ENCODE measurements at regions not wholly inside any gene's neighbourhood (a gene's known extent, or its start where the extent isn't known, plus 50 kb on each side); places are given as distances from the start of the nearest gene placed in this dataset.

- peak; percentile 80 for DNase-seq
Measured at GRCh38 chr4:41360214-41360920, 103.6 kb downstream of the UCHL1 start.

DNA sequence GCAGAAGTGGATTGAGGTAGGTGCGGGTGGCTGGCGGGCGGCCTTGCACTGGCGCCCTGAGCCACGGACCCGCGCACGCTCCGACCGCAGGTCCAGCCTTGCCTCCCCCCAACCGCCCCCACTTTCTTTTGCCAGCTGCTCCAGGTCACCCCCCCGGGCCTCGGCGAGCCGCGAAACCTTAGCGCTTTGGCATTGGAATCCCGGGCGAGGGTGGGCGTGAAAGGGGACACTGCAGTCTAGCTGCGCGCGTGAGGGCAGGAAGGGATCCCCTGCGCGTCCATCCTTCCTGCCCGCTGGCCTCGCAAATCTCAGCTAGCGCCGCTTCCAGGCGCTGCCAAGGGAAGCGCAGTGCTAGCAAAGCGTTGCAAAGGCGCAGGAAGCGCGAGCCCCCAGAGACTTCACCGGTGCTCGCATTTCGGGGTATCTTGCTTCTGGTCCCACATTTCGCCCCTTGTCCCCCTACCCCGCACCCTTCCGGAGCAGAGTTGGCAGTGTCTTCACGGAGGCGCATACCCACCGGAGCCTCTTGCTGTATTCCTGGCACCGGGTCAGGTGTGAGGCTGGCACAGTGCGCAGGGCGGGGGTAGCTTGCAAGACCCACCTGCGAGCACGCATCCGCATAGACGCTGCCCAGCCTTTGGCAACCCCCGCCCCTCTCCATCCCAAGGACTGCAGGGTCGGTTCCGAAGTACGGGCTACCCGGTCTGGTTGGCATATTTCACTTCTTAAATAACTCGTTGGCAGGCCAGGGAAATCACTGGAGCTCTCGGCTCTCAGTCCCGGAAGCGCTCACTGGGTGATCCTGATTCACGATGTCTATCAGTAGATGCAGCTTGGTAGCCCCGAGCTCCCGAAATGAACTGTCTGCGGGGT lies 104.4 kb downstream of the UCHL1 start:
- DNase-seq, result peak; percentile 55

DNA sequence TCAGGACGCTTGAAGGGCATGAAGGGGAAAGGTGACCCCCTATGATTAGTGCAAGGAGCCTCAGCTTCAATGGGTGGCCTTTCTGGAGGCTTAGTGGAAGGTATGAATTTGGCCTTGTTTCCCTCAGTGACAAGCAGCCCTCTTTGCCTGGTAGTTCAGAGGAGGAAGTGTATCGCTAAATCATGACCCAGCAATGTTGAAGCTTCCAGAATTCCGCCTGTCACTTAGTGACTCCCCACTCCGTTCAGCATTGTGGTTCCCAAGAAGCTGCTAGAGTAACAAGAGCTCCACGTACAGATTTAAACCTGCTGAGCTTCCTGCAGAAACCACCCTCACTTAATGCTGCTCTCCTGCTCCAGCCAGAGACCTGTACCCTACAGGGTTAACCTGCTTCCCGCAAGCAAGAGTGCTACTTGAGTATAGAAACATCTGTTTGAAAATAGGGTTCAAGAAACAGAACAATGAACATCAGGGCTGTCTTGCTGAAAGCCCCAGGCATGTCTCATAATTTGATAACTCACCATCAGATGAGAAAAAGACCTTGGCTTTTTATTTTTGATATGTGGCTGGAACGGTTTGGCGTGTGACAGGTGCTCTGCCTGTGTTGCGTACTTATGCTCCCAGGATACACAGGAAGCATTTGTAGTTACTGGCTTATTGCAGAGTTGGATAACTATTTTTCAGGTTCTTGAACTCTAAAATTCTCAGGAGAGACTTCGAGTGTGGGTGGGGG lies 105.2 kb downstream of the UCHL1 start:
- DNase-seq, result peak; percentile 64

DNA sequence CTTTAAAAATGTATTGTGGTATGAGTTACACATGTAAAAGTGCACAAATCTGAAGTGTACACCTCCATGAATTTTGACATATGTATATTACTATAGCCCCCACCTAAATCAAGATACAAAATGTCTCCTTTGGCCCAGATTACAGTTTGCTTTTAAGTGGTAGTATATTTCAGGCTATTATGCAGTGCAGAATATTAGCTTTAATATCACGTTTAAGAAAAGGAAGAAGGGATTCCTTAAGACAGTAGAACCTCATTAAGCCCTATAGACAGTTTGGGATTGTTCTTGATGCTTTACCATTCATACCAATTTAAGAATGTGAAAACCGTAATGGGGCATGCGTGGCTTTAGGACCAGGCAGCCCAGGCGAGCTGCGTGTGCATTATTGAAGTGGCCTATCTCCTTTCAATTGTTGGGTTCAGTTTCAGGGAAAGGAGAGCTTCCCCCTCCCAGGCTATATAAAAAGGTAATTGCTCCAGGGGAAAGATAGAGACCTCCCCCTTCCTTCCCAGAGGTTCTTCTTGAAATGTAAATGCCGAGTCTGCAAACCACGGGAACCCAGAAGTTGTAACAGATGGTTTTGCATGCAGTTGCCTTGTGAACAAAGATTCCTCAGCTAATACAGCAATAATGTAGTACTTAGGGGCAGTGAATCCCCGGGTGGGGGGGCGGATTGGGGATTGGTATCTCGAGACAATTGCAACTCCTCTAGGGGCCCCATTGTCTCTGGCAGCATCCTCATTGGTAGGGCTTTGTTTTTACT lies 106.1 kb downstream of the UCHL1 start:
- peak; percentile 63 for DNase-seq

DNA sequence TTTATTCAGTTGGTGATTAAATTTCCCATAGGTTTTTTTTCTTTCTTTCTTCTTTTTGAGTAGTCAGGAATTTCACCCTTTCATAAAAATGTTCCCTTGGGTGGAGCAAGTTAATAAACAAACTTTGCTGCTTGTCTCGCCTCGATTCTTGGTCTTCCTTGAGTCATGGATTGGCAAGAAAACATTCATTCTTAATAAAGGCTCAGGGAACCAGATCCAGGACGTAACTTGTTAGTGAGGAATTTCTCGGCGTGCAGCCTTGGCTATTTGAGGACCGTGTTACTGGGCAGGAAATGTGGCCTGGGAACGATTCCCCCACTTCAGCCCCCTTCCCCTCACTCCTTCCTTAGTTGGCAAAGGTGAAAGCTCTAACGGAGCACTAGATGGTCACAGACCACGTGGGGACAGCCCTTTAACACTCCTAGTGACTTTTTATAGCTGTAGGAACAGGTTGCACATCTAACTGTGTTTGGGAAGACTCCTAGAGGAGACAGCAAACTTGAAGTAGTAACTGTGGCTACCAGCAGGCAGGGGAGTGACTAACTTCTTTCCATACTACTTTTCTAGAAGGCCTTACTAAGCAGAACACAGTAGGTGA lies 106.8 kb downstream of the UCHL1 start:
- no peak for DNase-seq

DNA sequence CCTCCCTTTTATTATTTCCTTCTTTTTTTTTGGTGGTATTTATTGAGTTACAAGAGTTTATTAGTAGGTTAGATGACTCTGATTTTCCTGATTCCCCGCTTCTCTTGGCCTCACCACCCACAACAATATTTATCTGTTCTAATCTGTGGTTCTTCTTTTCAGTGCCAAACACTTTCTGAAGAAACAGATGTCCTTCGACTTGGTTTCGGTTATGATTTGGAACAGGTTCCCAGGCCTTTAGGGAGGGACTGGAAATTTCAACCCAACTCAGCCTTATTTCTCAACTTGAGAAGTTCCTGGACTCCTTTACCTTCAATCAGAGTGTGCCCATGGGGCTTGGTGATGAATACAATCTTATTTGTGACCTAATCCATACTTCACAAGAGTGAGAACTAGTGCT lies 108.1 kb downstream of the UCHL1 start:
- no peak for DNase-seq

- DNase-seq, result no peak
Measured at GRCh38 chr4:41365681-41366080, 109.0 kb downstream of the UCHL1 start.

GRCh38 chr4:41366911-41367517 lies 110.3 kb downstream of the UCHL1 start:
- DNase-seq, result peak; percentile 5

- peak; percentile 6 for DNase-seq
Measured at GRCh38 chr4:41369680-41370079, 113.0 kb downstream of the UCHL1 start.

DNA sequence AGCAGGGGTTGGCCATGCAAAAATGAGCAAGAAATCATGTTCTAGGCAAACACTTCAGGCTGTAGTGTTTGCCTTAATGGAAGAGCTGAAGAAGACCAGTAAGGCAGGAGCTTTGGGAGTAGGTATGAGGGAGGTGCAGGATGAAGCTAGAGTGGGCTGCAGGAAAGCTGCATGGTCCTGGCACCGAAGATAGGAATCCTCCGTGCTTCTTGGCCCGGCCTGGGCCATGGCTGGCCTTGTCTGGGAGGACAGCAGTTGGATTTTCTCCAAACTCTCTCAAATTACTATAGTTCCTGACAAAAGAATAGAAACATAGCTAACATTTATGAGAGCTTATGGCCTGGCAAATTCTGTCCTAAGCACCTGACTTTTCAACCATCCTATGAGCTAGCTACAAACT lies 116.5 kb downstream of the UCHL1 start:
- DNase-seq, result no peak

DNA sequence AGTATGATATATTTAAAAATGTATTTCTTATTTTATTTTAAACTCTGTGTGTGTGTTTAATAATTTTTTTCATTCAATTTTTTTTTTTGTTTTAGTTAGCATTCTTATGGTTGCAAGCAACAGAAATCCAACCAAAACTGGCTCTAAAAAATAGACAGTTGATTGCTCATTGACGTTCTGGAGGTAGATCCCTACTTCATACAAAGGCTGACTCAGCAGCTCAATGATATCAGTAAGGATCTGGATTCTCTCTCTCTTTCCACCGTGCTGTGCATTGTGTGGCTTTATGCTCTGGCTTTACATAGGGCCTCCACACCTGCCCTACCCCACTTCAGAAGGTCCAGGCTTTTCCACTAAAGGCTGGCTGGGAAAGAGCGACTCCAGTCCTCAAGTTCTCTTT lies 117.8 kb downstream of the UCHL1 start:
- DNase-seq, result no peak

GRCh38 chr4:41375561-41375960 lies 118.8 kb downstream of the UCHL1 start:
- DNase-seq, result no peak

DNA sequence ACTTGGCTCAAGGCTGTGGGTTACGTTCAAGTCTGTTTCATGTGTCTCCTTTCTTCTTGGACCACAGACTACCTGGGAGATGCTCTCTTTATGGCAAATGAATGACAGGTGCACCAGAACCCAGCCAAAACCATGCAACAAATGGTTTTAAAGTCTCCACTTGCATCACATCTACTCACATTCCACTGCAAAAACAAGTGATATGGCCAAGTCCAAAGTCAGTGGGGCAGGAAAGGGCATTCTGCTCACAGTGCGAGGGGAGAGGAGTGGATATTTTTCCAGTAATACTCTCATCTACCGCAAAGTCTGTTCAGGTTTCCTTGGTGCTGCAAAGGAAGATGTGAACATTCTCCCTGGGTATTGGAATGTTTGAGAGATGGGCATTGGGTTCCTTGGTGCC lies 120.5 kb downstream of the UCHL1 start:
- DNase-seq, result no peak

DNA sequence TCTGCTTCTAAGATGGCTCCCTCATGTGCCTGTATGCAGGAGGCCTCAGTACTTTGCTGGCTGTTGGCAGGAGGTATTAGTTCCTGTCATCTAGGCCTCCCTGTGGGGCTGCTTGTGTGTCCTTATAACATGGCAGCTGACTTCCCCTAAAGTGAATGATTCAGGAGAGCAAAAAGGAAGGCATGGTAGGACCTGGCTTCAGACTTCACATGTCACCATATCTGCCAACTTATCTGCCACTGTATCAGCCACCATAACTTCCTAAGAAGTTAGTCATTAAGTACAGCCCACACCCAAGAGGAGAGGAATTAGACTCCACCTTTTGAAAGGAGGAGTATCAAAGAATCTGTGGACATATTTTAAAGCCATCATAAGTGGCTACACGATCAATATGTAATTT lies 122.5 kb downstream of the UCHL1 start:
- DNase-seq, result no peak

GRCh38 chr4:41380511-41381157 lies 123.9 kb downstream of the UCHL1 start:
- no peak for DNase-seq

DNA sequence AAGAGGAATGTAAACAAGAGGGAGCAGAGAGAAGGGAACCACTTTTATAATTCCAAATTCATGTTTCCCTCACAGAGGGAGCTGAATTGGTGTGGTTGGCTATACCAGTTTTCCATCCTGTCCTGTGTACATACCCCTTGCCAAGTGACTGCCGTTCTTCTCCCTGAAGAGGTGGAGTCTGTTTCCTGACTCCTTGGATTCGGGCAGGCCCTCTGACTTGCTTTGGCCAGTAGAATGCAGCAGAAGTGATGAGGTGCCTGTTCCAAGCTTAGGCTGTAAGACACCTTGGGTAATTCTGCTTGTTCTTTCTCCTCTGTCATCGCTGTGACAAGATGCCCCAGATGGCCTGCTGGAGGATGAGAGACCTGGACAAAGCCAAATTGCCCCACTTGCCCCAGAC lies 124.7 kb downstream of the UCHL1 start:
- no peak for DNase-seq

GRCh38 chr4:41384992-41385391 lies 128.3 kb downstream of the UCHL1 start:
- DNase-seq, result peak; percentile 17

DNA sequence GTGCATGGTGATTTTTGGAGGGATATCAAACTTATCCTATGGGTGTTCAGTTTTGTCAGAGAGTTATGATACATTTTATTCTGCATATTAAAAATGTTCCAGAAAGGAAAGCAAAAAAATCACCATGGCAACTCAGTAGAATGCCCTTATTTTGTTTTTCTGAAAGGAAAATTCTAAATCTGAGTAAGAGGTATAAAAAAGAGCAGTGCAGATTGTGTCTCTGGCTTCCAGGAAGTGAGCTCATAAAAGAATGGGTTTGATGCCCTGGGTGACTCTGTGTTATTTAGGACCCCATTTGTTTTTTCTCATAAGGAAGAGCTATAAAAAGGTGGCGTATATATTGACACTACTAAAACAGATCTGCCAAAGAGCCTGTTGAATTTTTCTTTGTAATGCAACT lies 128.8 kb downstream of the UCHL1 start:
- DNase-seq, result no peak

DNA sequence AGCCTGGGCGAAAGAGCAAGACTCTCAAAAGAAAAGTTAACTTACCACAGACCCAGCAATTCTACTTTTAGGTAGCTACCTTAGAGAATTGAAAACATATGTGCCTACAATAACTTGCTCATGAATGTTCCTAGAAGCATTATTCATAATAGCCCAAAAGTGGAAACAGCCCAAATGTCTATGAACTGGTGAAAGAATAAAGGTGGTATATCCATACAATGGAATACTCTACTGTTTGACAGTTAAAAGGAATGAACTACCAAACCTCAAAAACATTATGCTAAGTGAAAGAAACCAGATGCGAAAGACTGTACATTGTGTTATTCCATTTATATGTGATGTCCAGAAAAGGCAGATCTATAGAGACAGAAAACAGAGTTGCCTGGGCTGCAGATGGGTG lies 131.4 kb downstream of the UCHL1 start:
- no peak for DNase-seq

GRCh38 chr4:41389356-41389755 lies 132.6 kb downstream of the UCHL1 start:
- DNase-seq, result no peak

DNA sequence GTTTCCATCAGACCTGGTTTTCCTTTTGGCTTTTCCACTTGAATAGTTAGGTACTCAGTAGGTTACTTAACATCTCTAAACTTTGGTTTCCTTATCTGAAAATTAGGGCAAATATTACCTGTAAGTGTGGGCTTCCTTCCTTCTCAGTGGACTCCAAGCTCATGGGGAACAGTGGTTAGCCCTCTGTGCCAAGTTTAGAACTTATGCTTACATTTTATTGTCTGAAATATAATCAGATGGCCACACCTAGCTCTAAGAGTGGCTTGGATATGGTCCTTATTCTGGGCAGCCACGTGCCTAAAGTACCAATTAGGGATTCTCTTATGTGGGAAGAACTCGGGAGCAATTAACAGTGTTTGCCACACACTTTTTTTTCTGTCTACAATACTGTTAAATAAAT lies 133.9 kb downstream of the UCHL1 start:
- no peak for DNase-seq

DNA sequence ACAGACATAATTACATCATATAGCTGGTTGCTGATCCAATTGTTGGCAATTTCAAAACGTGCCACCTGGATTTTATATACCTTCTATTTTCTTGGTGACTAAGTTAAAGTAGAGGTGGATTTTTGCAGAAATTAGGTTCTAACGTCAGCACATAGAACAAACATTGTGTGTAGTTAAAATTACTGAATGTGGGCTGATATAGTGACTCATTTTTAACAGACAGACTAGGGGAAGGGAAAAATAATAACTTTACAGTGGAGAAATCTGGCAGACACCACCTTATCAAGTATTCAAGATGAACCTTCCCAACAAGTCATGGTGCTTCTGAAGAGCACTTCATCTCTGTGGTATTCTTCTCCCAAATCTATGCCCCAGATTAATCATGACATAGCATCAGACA lies 134.5 kb downstream of the UCHL1 start:
- DNase-seq, result no peak

All from NCI-H2171 treated with DMSO at 0.1 percent for 48 hours (cell line).